NCI-H748 (cell line): ENCODE measurements at regions not wholly inside any gene's neighbourhood (a gene's known extent, or its start where the extent isn't known, plus 50 kb on each side); places are given as distances from the start of the nearest gene placed in this dataset.

Source experiments
- DNase-seq: peaks from one replicate; lab custom pipeline; 2025; ENCODE audit not compliant: unreplicated experiment; lab: John Stamatoyannopoulos, UW

- no peak for DNase-seq
Measured at GRCh38 chr15:79656151-79657000, 224.2 kb downstream of the MINAR1 start.

GRCh38 chr15:79657722-79658121, 225.6 kb downstream of the MINAR1 start:
- no peak for DNase-seq

GRCh38 chr15:79659691-79660090, 227.6 kb downstream of the MINAR1 start:
- no peak for DNase-seq

- DNase-seq, result no peak
Measured at GRCh38 chr15:79661411-79661810, 229.3 kb downstream of the MINAR1 start.

DNA sequence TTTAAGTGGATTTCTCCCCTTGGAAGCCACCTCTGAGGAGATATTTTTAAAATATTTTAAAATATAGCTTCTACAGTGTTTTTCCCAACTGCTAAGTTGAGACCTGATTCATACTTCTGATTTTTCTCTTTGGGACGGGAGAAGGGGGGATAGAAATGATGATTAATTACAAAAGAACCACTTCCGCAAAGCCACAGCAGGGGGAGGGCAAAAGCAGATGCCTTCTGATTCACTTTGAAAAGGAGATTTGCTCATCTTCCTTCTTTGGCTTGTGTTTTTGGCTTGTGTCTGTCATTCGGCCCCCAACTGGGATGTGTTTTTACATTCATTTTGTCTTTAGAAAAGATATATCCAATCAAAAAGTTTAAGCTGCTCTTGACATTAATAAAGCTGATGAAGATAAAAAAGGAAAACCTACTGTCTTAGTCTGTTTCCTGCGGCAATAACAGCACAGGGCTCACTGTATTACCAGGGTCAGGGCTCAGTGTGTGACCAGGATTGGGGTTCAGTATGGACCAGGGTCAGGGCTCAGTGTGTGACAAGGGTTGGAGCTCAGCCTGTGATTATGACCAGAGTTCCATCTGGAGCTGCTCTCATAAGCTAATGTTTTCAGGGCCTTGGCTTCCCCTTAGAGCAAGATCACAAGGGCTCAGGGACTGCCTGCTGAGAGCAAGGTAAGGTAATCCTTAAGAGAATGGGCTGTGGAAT, 223.2 kb downstream of the MTHFS start:
- no peak for DNase-seq

GRCh38 chr15:79674124-79674465, 222.7 kb downstream of the MTHFS start:
- no peak for DNase-seq

DNA sequence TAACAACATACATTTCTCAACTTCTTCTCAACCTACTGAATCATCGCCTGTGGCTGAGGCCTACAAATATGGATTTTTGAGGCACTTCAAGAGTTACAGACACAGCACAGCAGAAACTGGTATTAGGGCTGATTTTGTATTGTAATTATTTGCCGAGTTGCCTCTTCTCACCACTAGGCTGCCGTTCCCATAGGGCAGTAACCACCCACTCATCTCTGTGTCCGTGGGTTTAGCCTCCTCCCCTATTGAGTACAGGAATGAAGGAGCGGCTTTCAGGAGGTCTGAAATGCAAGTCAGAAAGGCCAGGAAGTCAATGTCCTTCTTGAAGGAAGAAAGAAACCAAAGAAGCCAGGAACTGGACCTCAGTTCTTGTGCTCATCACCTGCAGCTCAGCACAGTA, 220.8 kb downstream of the MTHFS start:
- DNase-seq, result no peak

- DNase-seq, result no peak
Measured at GRCh38 chr15:79676621-79677020, 220.2 kb downstream of the MTHFS start.

DNA sequence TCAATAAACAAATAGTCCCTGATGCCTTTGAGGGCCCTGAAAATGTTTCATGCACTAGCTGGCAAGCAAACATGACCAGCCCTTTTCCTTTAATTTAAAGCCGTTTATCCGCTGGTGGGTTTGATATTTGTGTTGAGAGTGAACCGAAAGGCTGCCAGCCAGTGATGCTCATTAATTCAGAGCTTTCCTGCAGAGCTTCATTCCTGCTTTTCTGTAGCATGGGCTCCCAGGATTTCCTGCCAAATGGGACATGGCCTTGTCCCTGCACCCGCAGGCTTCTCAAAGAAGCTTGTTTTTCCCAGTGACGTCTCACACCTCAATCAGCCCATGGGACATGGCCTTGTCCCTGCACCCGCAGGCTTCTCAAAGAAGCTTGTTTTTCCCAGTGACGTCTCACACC, 219.6 kb downstream of the MTHFS start:
- DNase-seq, result no peak

GRCh38 chr15:79678032-79678701, 218.6 kb downstream of the MTHFS start:
- no peak for DNase-seq

GRCh38 chr15:79680720-79681119, 216.1 kb downstream of the MTHFS start:
- no peak for DNase-seq

- no peak for DNase-seq
Measured at GRCh38 chr15:79682285-79682684, 214.5 kb downstream of the MTHFS start.

DNA sequence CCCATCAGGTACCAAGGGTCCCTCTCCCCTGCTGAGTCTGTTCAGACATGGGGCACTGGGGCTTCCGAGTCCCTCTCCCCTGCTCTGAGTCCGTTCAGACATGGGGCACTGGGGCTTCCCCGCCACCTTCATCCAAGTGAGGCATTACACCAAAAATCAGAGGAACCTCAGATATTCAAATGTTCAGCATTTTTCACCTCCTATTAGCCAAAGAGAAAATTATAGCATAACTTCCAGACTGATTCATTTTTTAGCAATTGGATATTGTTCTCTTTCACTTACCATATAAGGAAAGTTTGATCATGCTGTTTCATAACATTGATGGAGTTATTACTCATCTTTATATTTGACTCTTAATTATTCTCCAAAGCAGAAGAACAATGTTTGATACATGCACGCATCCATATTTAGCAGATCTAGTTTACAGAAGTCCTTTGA, 213.9 kb downstream of the MTHFS start:
- DNase-seq, result no peak

DNA sequence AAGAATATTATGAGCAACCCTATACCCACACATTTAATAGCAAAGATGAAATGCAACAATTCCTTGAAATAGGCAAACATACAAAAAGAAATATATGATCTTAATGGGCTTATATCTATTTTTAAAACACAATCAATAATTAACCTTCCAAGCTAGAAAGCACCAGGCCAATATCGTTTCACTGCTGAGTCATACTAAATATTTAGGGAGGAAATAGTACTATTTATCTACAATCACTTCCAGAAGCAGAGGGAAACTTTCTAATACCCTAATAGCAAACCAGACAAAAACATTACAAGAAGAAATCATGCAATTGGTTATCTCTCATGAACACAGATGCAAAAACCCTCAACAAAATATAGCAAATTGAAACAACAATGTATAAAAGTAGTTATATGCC, 207.8 kb downstream of the MTHFS start:
- DNase-seq, result no peak

GRCh38 chr15:79700951-79701480, 195.8 kb downstream of the MTHFS start:
- DNase-seq, result no peak

GRCh38 chr15:79702621-79703020, 194.2 kb downstream of the MTHFS start:
- no peak for DNase-seq

GRCh38 chr15:79721256-79721655, 175.6 kb downstream of the MTHFS start:
- DNase-seq, result no peak

GRCh38 chr15:79724312-79724711, 172.5 kb downstream of the MTHFS start:
- no peak for DNase-seq

GRCh38 chr15:79724804-79725203, 172.0 kb downstream of the MTHFS start:
- no peak for DNase-seq

GRCh38 chr15:79728867-79729266, 167.9 kb downstream of the MTHFS start:
- no peak for DNase-seq

- DNase-seq, result no peak
Measured at GRCh38 chr15:79736435-79737000, 160.3 kb downstream of the MTHFS start.
